HG03135 (cell line): ENCODE measurements at regions not wholly inside any gene's neighbourhood (a gene's known extent, or its start where the extent isn't known, plus 50 kb on each side); places are given as distances from the start of the nearest gene placed in this dataset.

Experiments
- ATAC-seq: cut with Tn5 transposase; IDR thresholded peaks from one replicate; pipeline ENCODE4 v1.9.1; 2021; ENCODE audit warnings: mild to moderate bottlenecking, moderate library complexity; ENCODE audit not compliant: unreplicated experiment

DNA sequence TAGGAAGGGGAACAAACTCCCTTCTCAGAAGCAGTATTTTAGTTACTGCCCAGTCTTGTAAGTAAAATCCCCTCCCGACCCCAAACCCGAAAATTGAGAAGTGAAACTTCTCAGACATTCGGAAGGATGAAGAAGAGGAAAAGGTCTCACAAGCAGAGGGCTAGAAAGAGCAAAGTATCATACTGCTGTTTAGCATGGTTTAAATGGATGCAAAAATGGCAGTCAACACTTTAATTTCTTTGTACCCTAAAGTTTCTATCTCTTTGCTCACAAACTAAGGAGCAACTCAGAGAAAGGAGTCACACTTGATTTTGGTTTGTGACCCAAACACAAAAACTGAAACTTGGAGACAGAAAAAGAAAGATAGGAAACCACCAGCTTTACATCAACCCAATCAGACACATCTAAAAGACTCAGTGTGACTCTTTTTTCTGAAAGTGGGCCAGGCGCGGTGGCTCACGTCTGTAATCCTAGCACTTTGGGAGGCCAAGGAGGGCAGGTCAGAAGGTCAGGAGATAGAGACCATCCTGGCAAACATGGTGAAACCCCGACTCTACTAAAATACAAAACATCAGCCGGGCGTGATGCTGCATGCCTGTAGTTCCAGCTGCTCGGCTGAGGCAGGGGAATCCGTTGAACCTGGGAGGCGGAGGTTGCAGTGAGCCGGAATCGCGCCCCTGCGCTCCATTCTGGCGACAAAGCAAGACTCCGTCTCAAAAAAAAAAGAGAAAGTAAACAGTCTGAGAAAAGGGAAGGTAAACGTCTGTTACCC, 63.2 kb upstream of the ATP11B start:
- peak; percentile 78 for ATAC-seq

DNA sequence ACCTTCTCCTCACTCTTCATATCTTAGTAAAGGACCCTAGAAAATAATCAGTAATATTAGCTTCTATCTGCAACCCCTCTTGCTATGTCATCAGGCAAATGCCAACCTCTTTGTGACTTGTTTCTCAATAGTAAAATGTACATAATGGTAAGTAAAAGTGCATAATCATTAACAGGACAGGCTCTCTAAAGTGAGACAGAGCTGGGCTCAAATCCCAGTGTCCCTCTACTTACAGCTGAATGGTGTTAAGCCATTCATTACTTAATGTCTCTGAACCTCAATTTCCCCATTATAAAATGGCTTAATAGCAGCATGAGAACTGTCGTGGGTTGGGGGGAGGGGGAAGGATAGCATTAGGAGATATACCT, 62.6 kb upstream of the ATP11B start:
- peak; percentile 15 for ATAC-seq

- ATAC-seq = no peak
Measured at GRCh38 chr3:182731764-182732163, 61.5 kb upstream of the ATP11B start.

DNA sequence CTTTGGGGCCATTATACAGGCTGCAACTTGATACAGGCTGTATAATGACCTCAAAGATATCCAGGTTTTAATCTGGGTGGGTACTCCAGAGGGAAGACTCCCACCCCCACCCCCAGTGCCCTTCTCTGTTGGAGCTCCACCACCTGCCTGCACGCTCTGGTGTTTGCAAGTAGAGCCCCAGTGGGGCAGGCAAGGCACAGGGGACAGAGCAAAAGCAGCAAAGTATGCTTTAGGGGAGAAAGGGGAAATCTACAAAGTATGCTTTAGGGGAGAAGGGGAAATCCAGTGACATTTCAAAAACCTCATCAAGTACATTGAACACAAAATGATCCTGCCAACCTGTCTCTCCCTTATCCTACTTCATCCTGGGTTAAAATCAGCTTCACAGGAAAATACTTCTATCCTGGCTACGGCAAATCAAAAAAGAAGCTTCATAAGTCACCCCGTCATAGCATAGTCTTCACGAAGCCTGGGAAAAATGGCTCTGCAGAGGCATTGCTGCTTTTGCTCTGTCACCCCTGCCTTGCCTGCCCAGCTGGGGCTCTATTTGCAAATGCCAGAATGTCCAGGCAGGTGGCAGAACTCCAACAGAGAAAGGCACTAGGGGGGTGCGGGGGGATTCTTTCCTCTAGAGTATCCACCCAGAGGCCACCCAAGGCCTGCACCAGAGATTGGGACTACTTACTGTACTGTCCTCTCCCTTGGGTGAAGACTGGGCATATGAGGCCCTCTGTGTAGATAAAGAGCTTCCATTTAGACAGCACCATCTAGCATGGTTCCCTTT, 60.9 kb upstream of the ATP11B start:
- ATAC-seq = no peak

DNA sequence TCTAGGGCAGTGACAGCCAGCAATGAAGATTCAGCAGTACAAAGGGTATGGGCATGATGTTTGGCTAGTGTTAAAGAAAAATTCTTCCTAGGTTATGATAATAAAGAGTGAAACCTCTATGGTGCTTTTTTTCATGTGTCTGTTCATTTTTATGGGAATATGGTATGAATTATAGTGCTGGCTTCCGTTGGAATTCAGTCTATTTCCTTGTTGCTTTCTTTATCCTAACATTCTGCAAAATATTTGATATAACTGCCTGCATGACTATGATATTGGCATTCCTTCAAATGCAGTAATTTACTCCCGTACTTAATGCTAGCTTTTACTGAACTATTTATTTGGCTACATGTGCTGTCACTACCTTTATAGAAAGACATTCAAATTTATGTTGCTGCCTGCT, 57.6 kb upstream of the ATP11B start:
- ATAC-seq = no peak

DNA sequence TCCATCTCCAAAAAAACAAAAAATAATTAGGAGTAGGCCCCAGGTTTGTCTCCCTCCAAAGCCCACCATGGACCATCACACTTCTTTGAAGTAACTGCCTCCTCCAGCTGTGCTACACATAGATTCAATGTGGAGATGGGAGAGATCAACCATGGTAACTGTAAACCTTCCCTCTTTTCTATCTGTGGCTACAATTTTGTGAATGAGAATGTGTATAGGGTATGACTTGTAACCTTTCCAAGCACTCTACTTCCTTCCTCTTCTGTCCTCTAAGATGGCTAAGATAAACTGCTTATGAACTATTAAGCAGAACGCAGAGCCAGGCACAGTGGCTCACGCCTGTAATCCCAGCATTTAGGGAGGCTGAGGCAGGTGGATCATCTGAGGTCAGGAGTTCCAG, 55.5 kb upstream of the ATP11B start:
- ATAC-seq = no peak

- ATAC-seq = no peak
Measured at GRCh38 chr3:182738583-182739411, 54.5 kb upstream of the ATP11B start.

GRCh38 chr3:182739619-182740018, 53.7 kb upstream of the ATP11B start:
- no peak for ATAC-seq

GRCh38 chr3:182740710-182741109, 52.6 kb upstream of the ATP11B start:
- ATAC-seq = no peak

DNA sequence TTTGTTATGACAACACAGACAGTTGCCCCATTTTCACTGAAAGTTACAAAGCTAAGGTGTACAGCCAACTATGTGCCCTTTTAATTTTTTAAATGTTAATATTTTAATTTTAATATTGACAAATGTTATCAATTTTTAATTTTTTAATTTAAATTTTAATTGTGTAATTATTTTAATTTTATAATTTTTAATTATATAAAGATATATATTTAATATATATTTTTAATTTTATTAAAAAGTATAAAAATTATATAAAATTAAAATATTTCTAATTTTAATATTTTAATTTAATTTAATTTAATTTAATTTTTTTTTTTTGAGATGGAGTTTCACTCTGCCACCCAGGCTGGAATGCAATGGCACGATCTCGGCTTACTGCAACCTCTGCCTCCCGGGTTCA, 52.1 kb upstream of the ATP11B start:
- ATAC-seq = no peak
